Coronary artery (tissue), 2 donors: ENCODE measurements at regions not wholly inside any gene's neighbourhood (a gene's known extent, or its start where the extent isn't known, plus 50 kb on each side); places are given as distances from the start of the nearest gene placed in this dataset.

Source experiments
- DNase-seq: peaks from one replicate; pipeline ENCODE4 v3.0.0-alpha.2; 2017; ENCODE audit warnings: low spot score
- H3K27ac ChIP-seq, 2 donors: fragments of 200-600 bp; sonication (generic); one replicate each; pipeline ENCODE4 v1.5.1; 2016 to 2019
- H3K4me3 ChIP-seq: fragments of 200-600 bp; sonication (generic); 2 replicates; pipeline ENCODE4 v1.5.1; 2016; ENCODE audit warnings: mild to moderate bottlenecking, moderate library complexity
- TF ChIP-seq, protein P1 (sequence below): fragments of 200-600 bp; sonication (generic); IDR thresholded peaks from one replicate; pipeline ENCODE4 v1.5.1; 2019; ENCODE audit warnings: antibody characterized with exemption

DNA sequence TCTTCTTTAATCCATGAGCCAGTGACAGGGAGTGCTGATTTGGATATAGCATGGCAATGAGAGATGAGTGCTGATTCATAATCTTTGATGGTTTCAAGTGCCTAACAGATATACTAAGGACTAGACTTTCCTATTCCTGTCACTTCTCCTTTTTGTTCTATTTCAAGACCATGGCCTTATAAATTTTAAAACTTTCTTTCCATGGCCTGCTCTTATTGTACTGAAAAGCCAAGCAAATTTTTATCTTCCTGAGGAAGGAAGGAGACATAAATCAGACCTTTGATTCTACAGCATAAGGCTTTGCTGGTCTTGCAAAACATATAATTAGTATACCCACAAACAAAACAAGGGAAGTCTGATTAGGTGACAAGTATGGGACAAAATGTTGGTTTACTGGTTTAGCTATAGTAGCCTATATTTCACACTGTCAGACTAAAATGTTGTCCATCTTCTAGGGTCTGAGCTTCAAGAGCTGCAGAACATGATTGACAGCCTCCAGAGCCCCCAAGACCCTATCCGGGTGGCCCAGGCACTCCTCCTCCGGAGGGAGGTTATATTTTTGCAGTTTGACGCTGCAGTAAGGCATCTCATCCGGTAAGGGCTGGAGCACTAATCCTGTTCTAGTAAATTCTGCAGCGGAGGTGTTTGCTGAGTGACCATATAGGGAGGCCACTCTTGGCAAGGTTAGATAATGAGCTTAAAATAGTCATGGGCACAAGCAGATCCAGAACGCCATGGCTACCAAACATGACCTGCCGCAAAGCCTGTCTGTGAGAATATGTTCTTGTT, 82.3 kb downstream of the CD164 start:
- TF ChIP-seq, protein P1, sequence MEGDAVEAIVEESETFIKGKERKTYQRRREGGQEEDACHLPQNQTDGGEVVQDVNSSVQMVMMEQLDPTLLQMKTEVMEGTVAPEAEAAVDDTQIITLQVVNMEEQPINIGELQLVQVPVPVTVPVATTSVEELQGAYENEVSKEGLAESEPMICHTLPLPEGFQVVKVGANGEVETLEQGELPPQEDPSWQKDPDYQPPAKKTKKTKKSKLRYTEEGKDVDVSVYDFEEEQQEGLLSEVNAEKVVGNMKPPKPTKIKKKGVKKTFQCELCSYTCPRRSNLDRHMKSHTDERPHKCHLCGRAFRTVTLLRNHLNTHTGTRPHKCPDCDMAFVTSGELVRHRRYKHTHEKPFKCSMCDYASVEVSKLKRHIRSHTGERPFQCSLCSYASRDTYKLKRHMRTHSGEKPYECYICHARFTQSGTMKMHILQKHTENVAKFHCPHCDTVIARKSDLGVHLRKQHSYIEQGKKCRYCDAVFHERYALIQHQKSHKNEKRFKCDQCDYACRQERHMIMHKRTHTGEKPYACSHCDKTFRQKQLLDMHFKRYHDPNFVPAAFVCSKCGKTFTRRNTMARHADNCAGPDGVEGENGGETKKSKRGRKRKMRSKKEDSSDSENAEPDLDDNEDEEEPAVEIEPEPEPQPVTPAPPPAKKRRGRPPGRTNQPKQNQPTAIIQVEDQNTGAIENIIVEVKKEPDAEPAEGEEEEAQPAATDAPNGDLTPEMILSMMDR = no peak
- peak overlapping the region; percentile 76 to 78 for H3K27ac ChIP-seq
- H3K4me3 ChIP-seq = no peak overlapping the region
- peak; percentile 80 for DNase-seq

DNA sequence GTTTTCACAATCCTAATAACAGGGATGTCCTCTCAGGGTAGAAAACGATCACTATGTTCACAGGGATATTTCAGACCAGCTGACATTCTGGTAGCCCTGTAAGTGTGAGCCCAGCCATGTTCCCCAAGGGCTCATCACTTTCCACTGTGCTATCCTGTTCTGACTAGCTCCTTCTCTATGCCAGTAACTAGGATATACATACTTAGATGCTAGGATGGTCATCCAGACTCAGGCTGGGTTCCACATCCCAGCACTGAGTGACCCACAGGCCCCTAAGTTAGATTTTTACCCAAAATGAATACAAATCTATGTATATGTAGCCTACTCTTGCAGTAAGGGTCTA, 83.0 kb downstream of the CD164 start:
- H3K4me3 ChIP-seq = no peak overlapping the region
- DNase-seq = no peak
- H3K27ac ChIP-seq = peak overlapping the region; percentile 76 to 78
- TF ChIP-seq, protein P1 = no peak

DNA sequence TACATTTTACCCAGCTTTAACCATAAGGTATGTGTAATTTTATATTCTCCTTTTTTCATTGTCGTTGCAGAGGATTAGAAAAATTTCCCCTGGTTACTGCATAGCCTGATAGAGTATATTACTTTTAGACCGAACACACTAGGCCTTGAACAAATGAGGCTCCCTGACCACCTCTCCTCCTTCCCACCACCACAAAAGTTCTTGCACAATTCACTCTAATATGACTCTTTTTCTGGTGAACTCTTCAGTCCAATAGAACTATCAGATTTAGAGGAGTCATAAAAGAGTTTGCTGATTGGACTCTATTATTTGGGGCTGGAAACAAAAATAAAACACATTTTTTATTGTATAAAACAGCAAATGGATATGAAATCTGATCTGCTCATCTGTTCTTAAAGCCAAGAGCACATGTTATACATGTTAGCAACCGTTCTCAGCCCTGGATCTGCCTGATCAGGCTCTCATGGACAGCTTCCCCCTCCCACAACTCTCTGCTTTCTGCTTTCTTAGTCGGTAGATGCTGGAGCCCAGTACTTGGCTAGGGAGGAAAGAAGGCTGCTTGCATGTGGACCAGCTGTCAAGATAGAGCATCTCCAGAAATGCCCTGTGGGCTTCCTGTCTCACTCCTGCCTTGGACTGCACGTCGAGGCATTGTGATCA, 83.5 kb downstream of the CD164 start:
- TF ChIP-seq, protein P1 = no peak
- Histone ChIP-seq H3K27ac (peak overlapping the region; percentile 76 to 78), H3K4me3 (no peak overlapping the region)
- DNase-seq = no peak

DNA sequence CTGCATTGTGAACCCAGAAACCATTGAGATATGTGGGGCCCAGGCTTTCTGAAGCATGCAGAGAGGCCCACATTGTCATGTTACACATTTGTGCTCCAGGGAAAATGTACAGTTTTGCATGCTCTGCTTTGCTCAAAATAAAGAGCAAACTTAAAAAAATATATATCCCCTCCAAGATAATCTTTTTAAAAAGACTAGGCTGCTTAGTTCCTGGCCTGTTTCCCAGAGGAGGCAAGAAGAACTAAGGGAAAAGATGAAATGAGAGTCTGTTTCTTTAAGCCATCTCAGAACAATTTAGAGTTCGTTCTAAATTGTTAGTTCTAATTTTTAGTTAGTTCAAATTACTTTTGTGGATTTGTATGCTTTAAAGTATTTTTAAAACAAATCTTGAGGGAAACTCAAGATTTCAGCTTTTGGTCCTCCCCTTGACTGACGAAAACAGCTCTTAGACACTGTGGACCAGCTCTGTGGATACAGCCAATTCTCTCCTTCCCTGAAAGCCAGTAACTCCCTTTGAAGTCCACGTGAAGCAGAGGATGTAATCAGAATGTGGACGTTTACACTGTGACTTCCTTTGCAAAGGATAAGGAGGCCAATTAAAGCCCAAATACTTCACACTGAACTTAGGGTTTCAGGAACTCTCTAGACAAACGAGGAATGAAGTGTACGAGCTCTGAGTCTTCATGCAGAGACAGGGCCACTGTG, 84.7 kb downstream of the CD164 start:
- TF ChIP-seq, protein P1 = no peak
- DNase-seq = no peak
- H3K4me3 ChIP-seq = no peak overlapping the region
- peak overlapping the region; percentile 25 to 35 for H3K27ac ChIP-seq

DNA sequence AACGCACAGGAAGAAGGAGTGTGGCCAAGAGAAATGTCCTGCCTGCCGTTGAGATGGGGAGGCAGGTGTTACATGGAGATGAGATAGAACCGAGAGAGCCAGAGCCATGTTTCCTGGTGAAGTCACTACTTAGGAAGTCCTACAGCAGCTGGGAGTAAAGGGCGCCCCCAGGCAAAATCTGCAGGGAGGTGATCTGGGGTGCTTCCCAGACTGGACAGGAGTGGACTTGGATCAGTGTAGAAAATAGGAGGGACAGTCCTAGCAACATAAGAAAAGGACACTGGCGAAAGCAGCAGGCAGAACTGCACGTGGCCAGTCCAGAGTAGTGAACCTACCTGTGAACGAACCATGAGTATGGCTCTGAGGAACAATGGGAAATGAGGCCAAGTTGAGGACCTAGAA, 85.3 kb downstream of the CD164 start:
- H3K27ac ChIP-seq = peak overlapping the region; percentile 14 to 16
- no peak for DNase-seq
- TF ChIP-seq, protein P1 = no peak
- no peak overlapping the region for H3K4me3 ChIP-seq

DNA sequence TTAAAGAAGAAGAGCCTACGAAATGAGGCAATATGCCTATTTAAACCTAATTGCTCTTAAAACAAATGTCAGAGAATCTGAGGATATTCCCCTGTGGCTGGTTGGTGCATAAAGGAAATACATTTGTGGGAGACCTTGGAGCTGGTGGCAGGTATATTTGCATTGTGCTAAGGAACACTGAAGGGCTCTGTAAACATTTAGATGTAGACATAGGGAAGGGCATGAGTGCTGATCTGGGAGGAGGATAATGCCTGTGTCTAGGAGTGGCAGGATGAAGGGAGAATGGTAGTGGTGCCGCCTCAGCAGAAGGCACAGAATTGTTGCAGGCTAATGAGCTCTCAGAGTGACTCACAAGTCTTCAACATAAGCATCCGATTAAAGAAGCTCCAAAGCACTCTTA, 85.8 kb downstream of the CD164 start:
- no peak for DNase-seq
- TF ChIP-seq, protein P1 = no peak
- peak overlapping the region; percentile 14 to 16 for H3K27ac ChIP-seq
- H3K4me3 ChIP-seq = no peak overlapping the region
